ENCODE measurements at regions not wholly inside any gene's neighbourhood (a gene's known extent, or its start where the extent isn't known, plus 50 kb on each side); places are given as distances from the start of the nearest gene placed in this dataset.

GRCh38 chr13:104597546-104598180, 1531.4 kb upstream of the SLC10A2 start:
- TF ChIP-seq TEAD4 (IDR thresholded peaks at IDR 0.05) = no peak
- TF ChIP-seq YY1 (IDR thresholded peaks at IDR 0.05; ENCODE audit: low read depth) = no peak
- TF ChIP-seq EGR1 (IDR thresholded peaks at IDR 0.05) = no peak
- no peak for TF ChIP-seq EP300 (IDR thresholded peaks at IDR 0.05; ENCODE audit: borderline replicate concordance)
- TF ChIP-seq USF1 (IDR thresholded peaks at IDR 0.05) = no peak
- TF ChIP-seq RAD21 (IDR thresholded peaks at IDR 0.05; ENCODE audit: low read depth) = no peak
- TF ChIP-seq, protein P1, sequence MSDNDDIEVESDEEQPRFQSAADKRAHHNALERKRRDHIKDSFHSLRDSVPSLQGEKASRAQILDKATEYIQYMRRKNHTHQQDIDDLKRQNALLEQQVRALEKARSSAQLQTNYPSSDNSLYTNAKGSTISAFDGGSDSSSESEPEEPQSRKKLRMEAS (IDR thresholded peaks at IDR 0.05) = no peak
- no peak for TF ChIP-seq TAF1 (IDR thresholded peaks at IDR 0.05; ENCODE audit: low read depth)
- TF ChIP-seq CEBPB (IDR thresholded peaks at IDR 0.05) = no peak
- TF ChIP-seq TCF12 (IDR thresholded peaks at IDR 0.05; ENCODE audit: low read depth) = no peak
- TF ChIP-seq ZBTB7A (IDR thresholded peaks at IDR 0.05; ENCODE audit: low read depth) = no peak
- no peak for TF ChIP-seq NFIC (IDR thresholded peaks at IDR 0.05)
